Mucosa of gallbladder (tissue), 1 donor: ENCODE measurements at regions not wholly inside any gene's neighbourhood (a gene's known extent, or its start where the extent isn't known, plus 50 kb on each side); places are given as distances from the start of the nearest gene placed in this dataset.

Experiments
- DNase-seq: peaks from one replicate; pipeline ENCODE4 v3.0.0-alpha.2; 2020; ENCODE audit warnings: low spot score
- donor health status: DM: no; HTN: no; CAD: no.

DNA sequence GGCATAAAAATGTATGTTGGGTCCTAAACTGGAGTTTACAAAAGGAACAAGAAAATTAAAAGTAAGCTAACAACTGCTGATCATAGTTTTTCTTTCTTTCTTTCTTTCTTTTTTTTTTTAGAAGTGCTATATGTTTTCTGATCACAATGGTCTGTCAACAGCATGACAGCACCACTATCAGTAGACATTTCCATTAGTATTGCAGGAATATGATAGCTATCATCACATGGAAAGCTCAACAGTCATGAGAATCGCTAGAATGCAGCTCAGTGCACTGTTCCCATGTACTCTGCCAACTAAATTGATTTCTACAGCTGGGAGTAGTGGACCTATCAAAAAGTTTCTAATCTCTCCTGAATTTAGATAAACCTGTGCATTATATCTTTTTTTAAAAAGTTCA lies 950.3 kb upstream of the ACVR2A start:
- DNase-seq = no peak

DNA sequence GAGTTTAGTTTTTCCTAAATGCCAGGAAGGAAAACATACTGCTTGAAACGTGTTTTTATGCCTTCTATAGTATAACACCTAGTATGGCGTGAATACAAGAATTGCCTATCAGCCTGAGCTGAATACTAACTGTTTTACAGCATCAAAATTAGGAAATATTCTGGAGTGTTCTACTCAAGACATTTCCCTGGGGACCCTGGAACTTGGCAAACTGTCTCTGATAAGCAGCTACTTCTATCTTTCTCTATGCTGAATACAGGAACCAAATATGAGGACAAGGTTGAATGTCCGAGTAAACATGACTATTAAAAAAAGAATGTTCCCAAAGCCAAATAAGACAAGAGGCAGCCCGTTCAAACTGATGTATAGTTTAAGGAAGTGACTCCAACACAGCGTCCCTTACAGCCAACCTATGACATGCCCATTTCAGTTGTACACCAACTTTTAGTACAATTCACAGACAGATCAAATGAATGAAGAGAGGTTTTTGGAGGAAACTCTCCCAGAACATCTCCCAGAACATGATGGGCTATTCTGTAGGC lies 951.3 kb upstream of the ACVR2A start:
- no peak for DNase-seq

- DNase-seq = no peak
Measured at GRCh38 chr2:146890491-146890890, 954.3 kb upstream of the ACVR2A start.

DNA sequence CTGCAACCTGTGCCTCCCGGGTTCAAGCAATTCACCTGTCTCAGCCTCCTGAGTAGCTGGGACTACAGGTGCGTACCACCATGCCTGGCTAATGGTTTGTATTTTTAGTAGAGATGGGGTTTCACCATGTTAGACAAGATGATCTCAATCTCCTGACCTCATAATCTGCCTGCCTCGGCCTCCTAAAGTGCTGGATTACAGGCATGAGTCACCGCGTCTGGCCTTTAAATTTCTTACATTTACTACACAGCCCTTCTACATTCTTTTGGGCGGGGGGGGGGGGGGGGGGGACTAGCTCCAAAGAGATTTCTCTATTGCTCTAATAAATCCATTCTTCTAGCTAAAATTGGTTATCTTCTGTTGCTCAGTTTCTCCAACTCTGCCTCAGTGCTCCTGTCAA lies 964.9 kb upstream of the ACVR2A start:
- DNase-seq = no peak

DNA sequence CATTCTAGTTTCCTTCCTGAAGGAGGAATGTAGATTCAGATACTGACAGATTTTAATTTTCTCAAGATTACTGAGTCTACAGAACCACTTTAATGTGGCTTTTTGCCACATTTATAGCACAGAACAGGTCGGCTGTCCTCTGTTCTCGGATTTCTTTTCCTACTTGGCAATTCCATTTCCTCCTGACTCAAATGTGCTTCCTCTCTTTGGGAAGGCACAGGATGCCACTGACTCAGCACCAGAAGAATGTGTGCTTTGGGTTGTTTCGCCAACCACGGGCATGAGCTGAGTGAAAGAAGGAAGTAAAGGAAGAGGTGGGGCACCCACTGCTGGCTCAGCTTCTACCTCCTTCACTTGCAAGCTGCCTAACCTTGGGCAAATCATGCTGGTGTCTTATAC lies 970.6 kb upstream of the ACVR2A start:
- no peak for DNase-seq

GRCh38 chr2:146873646-146874259 lies 971.1 kb upstream of the ACVR2A start:
- no peak for DNase-seq

DNA sequence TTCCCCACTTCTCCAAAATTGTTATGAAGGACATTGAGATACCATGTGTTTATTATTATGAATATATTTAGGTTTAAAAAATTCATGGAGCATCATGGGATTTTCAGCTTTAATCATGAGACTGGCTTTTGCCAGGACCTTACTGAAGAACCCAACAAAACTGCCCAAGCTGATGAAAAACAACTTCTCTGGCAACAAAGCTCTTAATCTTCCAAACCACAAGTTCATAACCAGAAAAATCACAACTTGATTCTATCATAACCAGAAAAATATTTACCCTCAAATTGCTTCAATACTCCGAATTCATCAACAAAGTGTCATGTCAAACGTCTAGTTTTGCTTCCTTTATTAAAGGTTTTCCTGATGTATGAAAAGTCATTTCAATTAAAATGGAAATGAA lies 971.8 kb upstream of the ACVR2A start:
- no peak for DNase-seq

DNA sequence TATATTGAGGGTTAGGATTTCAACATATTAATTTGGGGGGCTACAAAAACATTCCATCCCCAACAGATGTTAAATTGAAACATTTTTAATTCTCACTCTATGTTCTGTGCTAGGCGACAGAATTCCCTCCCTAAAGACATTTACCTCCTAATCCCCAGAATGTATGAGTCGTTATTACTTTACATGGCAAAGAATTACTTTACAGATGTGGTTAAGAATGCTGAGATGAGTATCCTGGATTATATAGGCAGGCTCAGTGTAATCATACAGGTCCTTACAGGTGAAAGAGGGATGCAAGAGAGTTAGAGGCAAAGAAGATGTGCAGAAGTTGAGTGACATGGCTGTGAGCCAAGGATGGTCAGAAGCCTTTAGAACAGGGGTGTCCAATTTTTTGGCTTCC lies 974.1 kb upstream of the ACVR2A start:
- DNase-seq = no peak

- DNase-seq = no peak
Measured at GRCh38 chr2:146869328-146869727, 975.5 kb upstream of the ACVR2A start.

GRCh38 chr2:146868051-146868450 lies 976.8 kb upstream of the ACVR2A start:
- no peak for DNase-seq

- DNase-seq = no peak
Measured at GRCh38 chr2:146867477-146867986, 977.3 kb upstream of the ACVR2A start.

- DNase-seq = no peak
Measured at GRCh38 chr2:146853741-146854444, 990.9 kb upstream of the ACVR2A start.

DNA sequence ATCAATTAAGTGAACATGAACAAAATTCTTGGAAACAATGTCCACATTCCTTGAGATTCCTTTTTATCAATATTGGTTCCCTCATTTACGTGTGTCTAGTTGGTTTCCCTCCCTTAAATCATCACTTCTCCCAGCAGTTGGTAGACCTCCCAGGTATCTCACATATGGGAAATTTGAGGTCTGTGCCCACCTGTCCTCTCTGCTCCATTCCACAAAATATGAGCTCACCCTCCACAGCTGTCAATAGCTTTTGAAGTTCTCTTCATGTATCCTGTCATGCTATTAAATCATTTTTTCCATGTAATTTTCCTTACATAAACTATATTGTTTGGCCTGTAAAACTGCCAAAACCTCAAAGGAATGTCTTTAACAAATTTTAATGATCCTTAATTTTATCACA lies 992.2 kb upstream of the ACVR2A start:
- no peak for DNase-seq

- DNase-seq = no peak
Measured at GRCh38 chr2:146850746-146851145, 994.1 kb upstream of the ACVR2A start.

DNA sequence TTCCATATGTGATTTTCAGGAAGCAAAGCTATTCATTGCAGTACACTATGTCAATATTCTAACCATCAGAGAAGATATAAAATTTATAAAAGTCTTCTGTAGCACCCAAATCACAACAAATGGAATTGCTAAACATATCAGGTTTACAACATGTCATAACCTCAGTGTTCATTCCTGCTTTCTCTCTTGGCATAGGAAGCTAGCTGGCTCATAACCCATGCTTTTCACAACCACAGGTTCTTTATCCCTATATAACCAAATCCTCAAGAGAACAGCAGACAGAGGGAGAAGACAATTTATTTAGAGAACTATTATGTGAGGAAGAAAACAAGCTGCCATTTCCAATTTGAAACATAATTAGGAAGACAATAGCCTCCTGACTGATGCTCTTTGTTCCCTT lies 997.0 kb upstream of the ACVR2A start:
- no peak for DNase-seq

DNA sequence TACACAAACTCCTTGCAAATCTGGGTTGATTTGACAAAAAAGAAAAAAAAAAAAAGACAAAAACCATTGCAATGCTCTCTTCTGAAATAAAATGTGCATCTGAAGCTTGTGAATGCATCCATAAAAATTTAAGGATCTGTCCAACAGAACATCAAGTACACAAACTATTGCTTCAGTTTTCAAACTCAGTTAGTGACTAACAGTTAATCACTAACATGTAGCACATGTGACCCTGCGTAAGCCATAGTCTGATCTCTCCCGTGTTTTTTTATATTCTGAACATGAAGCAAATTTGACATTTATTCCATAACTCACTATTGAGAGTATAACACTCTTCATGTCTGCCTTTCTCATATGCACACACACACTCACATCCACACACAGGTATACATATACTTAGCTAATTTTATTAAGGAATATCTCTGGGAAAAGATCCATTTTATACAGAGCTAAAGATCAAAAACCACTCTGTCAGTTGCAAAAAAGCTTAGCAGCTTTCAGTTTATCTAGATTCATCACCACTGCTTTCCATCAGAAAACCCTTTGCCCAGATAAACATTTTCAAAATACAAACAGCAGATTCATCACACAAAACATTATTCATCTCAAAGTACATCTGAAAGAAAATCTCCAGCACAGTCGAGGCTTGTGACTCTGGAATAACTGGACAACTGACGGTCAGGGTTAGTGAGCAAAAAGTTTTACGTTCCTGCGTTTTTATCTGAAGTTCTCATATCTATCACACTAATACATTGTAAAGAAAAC lies 1000.4 kb upstream of the ACVR2A start:
- DNase-seq = no peak

DNA sequence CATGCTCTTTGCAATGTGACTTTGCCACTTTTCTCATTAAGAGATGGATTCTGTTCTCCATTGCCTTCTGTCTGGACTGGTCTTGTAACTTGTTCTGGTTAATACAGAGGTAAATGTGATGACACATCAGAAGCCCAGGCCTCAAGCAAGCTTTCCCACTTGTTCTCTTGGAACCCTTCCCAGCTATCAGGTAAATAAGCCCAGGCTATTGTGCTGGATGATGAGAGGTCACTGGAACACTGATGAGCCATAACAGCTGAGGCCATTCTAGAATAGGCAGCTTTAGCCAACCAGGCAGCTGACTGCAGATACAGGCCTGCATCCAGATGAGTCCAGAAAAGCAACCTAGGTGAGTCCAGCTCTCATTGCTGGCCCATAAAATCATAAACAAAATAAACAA lies 1007.0 kb upstream of the ACVR2A start:
- DNase-seq = peak; percentile 19

DNA sequence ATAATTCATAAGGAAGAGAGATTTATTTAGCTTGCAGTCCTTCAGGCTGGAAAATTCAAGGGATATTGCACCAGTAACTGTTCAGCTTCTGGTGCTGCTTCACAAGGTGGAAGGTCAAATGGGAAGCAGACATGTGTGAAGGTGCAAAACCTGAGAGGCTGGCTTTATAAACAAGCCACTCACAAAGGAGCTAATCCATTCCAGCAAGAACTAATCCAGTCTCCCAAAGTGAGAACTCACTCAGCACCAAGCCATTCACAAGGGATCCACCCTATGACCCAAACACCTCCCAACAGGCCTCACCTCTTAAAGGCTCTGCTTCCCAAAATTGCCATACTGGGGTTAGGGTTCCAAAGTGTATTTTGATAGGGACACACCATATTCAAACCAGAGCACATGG lies 1018.4 kb upstream of the ACVR2A start:
- no peak for DNase-seq

DNA sequence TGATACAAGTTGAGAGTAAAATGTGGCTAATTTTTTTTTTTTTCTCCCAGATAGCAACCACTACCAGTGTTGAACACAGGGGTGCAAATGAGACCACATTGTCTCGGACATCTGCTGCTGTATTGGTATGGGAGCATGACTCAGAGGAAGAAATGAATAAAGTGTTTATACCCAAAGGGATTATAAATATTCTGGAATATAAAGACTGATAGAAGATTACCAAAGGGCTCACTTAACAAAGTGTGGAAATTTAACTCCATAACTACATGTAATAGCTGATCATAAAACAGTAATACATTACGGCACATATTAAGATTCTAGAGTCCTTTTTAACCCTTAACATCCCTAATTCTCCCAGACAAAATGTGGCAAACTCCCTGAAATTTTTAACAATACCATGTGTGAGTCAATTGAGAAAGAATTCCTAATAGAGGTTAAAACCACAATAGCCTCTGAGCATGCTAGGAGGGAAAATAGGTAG lies 1023.0 kb upstream of the ACVR2A start:
- no peak for DNase-seq

GRCh38 chr2:146820672-146821071 lies 1024.2 kb upstream of the ACVR2A start:
- no peak for DNase-seq

DNA sequence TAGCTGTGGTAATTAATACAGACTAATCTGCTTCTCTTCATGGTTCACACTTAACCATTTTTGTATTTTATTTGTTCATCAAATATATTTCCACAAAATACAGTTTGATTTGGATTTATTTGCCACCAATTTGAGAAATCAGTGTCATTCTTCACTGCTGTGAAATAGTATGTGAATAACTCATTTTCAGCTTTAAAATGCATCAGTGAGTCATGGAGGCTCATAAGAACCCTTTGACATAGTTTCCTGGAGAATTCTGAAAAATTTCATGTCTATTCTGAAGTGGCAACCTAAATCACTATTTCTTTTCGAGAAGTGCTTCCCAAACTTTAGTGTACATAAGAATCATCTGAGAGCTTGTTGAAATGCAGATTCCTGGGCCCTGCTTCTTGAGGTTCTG lies 1026.7 kb upstream of the ACVR2A start:
- no peak for DNase-seq

- no peak for DNase-seq
Measured at GRCh38 chr2:146817613-146818012, 1027.2 kb upstream of the ACVR2A start.

GRCh38 chr2:146814971-146815370 lies 1029.9 kb upstream of the ACVR2A start:
- no peak for DNase-seq
